GM10266 (cell line): ENCODE measurements at regions not wholly inside any gene's neighbourhood (a gene's known extent, or its start where the extent isn't known, plus 50 kb on each side); places are given as distances from the start of the nearest gene placed in this dataset.
A peak's percentile ranks its signal among the peaks of the same experiment; 100 is the strongest.

ENCODE experiments used
- DNase-seq: peaks from one replicate; pipeline ENCODE4 v3.0.0; 2012; ENCODE audit errors: extremely low spot score
- CTCF ChIP-seq: IDR thresholded peaks from 2 replicates; pipeline ENCODE4 v1.5.1; 2012; ENCODE audit warnings: mild to moderate bottlenecking, low read depth; ENCODE audit not compliant: control insufficient read depth, insufficient read depth; ENCODE audit errors: missing control alignments

DNA sequence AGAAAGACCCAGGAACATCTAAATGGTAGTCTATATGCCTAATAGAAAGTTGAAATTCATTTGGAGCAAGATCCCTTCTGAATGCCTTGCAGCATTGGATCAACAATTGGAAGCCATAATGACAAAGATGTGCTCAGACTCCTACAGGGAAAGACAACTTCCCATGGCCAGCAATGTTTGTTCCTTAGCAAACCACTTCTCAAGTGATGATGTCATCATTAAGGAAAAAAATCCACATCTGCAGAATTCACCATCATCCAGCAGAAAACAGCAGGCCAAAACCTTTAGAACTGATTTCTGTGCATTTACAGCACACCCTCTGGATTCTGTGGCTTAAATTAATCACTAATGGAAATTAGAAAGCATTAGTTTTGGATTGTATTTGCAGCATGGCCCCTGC, 82.4 kb upstream of the ZIC3 start:
- TF ChIP-seq CTCF, result no peak
- DNase-seq, result no peak

DNA sequence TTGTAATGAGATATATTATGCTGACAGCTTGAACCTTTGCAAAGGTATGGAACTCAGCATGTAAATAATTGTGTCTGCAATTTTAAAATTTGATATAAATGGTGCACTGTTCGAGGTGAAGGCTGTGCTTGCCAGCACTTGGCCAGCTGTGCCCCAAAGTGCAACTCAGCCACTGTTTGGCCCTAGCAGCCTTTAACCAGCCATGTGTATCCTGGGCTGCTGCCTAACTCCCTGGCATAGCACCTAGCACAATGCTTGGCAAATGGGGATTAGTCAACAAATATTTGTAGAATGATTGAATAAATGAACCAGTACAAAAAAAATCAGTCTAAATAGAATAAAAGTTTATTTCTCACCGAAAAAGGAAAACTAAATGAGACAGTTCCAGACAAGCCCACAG, 83.8 kb upstream of the ZIC3 start:
- no peak for DNase-seq
- TF ChIP-seq CTCF, result no peak

GRCh38 chrX:137479386-137479785, 86.5 kb upstream of the ZIC3 start:
- no peak for TF ChIP-seq CTCF
- no peak for DNase-seq

DNA sequence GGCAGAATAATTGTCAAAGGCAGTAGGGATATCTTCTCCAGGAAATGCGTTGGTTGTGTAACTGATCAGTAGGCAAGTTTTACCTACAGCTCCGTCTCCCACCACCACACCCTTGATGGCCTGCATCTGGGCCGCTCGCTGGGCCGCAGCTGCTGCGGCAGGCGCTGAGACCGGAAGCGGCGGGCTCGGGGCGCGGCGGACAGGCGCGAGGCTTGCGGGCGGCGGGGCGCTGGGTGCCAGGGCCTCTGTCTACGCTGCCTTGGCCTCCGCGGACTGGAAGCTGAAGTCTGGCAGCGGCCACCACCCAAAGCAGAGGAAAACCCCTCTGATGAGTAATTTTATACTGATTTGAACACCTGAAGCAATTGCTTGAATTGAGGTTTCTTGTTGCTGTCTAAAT, 124.2 kb upstream of the ZIC3 start:
- DNase-seq, result no peak
- TF ChIP-seq CTCF, result no peak

- DNase-seq, result peak; percentile 42
- peak; percentile 44 for TF ChIP-seq CTCF
These were observed 133.3 kb upstream of the ZIC3 start for GRCh38 chrX:137432609-137433008.

- no peak for DNase-seq
- TF ChIP-seq CTCF, result no peak
These were observed 134.0 kb upstream of the ZIC3 start for GRCh38 chrX:137431693-137432488.

- DNase-seq, result no peak
- no peak for TF ChIP-seq CTCF
These were observed 134.9 kb upstream of the ZIC3 start for GRCh38 chrX:137430984-137431475.
